ENCODE measurements at regions not wholly inside any gene's neighbourhood (a gene's known extent, or its start where the extent isn't known, plus 50 kb on each side); places are given as distances from the start of the nearest gene placed in this dataset.

DNA sequence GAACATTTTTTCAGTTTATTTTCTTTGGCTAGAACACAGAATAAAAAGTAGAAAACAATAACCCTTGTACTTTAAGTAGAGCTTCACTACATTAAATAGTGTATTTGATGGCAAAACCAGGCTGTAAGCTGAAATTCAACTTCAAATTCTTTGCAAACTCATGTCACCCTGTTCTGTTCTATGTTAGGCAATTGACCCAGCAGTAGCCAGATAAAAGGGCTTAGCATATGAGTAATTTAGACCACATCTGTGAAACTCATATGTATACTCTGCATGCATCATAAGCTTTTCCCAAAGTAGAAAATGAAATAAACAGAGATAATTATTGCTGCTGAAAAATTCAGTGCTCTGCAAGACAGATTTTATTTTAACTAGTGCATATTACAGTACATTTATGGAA lies 150.2 kb downstream of the GNAI1 start:
- no peak for TF ChIP-seq EZH2 (IDR thresholded peaks at IDR 0.05; ENCODE audit: low read depth)
- TF ChIP-seq, protein P1, sequence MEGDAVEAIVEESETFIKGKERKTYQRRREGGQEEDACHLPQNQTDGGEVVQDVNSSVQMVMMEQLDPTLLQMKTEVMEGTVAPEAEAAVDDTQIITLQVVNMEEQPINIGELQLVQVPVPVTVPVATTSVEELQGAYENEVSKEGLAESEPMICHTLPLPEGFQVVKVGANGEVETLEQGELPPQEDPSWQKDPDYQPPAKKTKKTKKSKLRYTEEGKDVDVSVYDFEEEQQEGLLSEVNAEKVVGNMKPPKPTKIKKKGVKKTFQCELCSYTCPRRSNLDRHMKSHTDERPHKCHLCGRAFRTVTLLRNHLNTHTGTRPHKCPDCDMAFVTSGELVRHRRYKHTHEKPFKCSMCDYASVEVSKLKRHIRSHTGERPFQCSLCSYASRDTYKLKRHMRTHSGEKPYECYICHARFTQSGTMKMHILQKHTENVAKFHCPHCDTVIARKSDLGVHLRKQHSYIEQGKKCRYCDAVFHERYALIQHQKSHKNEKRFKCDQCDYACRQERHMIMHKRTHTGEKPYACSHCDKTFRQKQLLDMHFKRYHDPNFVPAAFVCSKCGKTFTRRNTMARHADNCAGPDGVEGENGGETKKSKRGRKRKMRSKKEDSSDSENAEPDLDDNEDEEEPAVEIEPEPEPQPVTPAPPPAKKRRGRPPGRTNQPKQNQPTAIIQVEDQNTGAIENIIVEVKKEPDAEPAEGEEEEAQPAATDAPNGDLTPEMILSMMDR (conservative IDR thresholded peaks at IDR 0.05): no peak

All from PC-9 (cell line).